Panc1 (cell line): ENCODE measurements at regions not wholly inside any gene's neighbourhood (a gene's known extent, or its start where the extent isn't known, plus 50 kb on each side); places are given as distances from the start of the nearest gene placed in this dataset.

Source experiments
- ATAC-seq: fragments of 200-7000 bp; cut with Tn5 transposase; 2 replicates; pipeline ENCODE4 v1.9.1; 2020; ENCODE audit warnings: mild to moderate bottlenecking, moderate library complexity
- BruUV-seq: library from RNA; stranded (reverse); fragments of 400-500 nt; replicated peaks from 2 replicates; lab custom pipeline; 2021; lab: Mats Ljungman, UMichigan
- CTCF ChIA-PET: fragments of 300-600 bp; sonication (Branson Sonifier 250); formaldehyde crosslinking; loops from one replicate; lab custom pipeline; 2022; ENCODE audit warnings: antibody characterized with exemption; lab: Charles Lee
- POLR2A ChIA-PET: fragments of 300-600 bp; sonication (Branson Sonifier 250); formaldehyde crosslinking; loops from one replicate; lab custom pipeline; 2022; ENCODE audit warnings: antibody characterized with exemption; lab: Charles Lee
- DNase-seq: peaks from one replicate; pipeline ENCODE4 v3.0.0-alpha.2; 2010; ENCODE audit warnings: low read depth, low spot score
- H3K27ac ChIP-seq: 2 replicates; pipeline ENCODE4 v1.5.1; 2011; ENCODE audit warnings: mild to moderate bottlenecking, low read length, inconsistent platforms
- H3K27me3 ChIP-seq: fragments of 200-500 bp; sonication (Bioruptor generic); 2 replicates; pipeline ENCODE4 v1.6.0; 2014; ENCODE audit warnings: low read length, inconsistent platforms; ENCODE audit not compliant: control insufficient read depth, insufficient read depth
- H3K36me3 ChIP-seq: fragments of 200-500 bp; sonication (Bioruptor generic); 2 replicates; pipeline ENCODE4 v1.5.1; 2014; ENCODE audit warnings: inconsistent platforms, mild to moderate bottlenecking, low read length, moderate library complexity; ENCODE audit not compliant: control insufficient read depth, insufficient read depth
- H3K4me1 ChIP-seq: 2 replicates; pipeline ENCODE4 v1.5.1; 2011; ENCODE audit warnings: inconsistent platforms, mild to moderate bottlenecking, low read length, moderate library complexity; ENCODE audit not compliant: control insufficient read depth, insufficient read depth
- H3K4me3 ChIP-seq, 2 experiments: 2 replicates each; pipeline ENCODE4 v1.5.1; 2011 to 2012; ENCODE audit warnings: low read depth in 2 of 2, low read length in 2 of 2, mild to moderate bottlenecking in 2 of 2, inconsistent platforms in 1 of 2, moderate library complexity in 1 of 2
- H3K9me3 ChIP-seq: fragments of 200-500 bp; sonication (Bioruptor generic); 2 replicates; pipeline ENCODE4 v1.5.1; 2014; ENCODE audit warnings: low read depth, mild to moderate bottlenecking, inconsistent platforms, low read length, moderate library complexity; ENCODE audit not compliant: control insufficient read depth, insufficient read depth
- CTCF ChIP-seq: fragments of 450-650 bp; IDR thresholded peaks from 2 replicates; pipeline ENCODE4 v1.5.1; 2017; ENCODE audit warnings: mild to moderate bottlenecking
- POLR2AphosphoS5 ChIP-seq: IDR thresholded peaks from 2 replicates; pipeline ENCODE4 v1.6.1; 2012; ENCODE audit warnings: mild to moderate bottlenecking, low read depth, low read length, moderate library complexity
- REST ChIP-seq, 2 experiments: IDR thresholded peaks; 2 replicates each; pipeline ENCODE4 v1.6.1; 2011 to 2012; ENCODE audit warnings: low read depth in 2 of 2, control low read depth in 1 of 2, low read length in 1 of 2, mild to moderate bottlenecking in 1 of 2, moderate library complexity in 1 of 2; ENCODE audit not compliant: insufficient read depth in 1 of 2
- SIN3A ChIP-seq: IDR thresholded peaks from 2 replicates; pipeline ENCODE4 v1.6.1; 2012; ENCODE audit warnings: low read depth, mild to moderate bottlenecking, low read length, moderate library complexity, borderline replicate concordance; ENCODE audit not compliant: insufficient read depth
- TCF7L2 ChIP-seq: IDR thresholded peaks from 2 replicates; pipeline ENCODE4 v1.6.1; 2011; ENCODE audit warnings: mild to moderate bottlenecking, low read depth, low read length, inconsistent platforms
- in situ Hi-C: cut with HindIII; loops from 2 replicates; pipeline ENCODE4 v1.10.0; 2016; ENCODE audit warnings: low sequenced_read_pairs, low pct_unique_long_range_greater_than_20kb
- intact Hi-C: fragments of 100-400 bp; cut with micrococcal nuclease; formaldehyde crosslinking; loops from one replicate; pipeline ENCODE4 v1.10.0; 2022; ENCODE audit not compliant: unreplicated experiment

GRCh38 chr12:47025349-47025748 is 54.1 kb upstream of the PCED1B start:
- no peak for ATAC-seq
- intact Hi-C loops = loop anchor here (10.0 kb wide), 1 partner anchor 891 kb away; no protein-coding TSS in a partner anchor
- Histone ChIP-seq H3K27me3 (no peaks in the 10 kb centered on the region), H3K4me1 (no peaks in the 10 kb centered on the region), H3K9me3 (no peaks in the 10 kb centered on the region), H3K27ac (no peak overlapping the region), H3K36me3 (no peaks in the 10 kb centered on the region), H3K4me3 (no peak overlapping the region)
- in situ Hi-C loops = no loop called here
- TF ChIP-seq SIN3A = no peak
- no peak for TF ChIP-seq CTCF
- TF ChIP-seq POLR2AphosphoS5 = no peak
- TF ChIP-seq REST (IDR thresholded peaks at IDR 0.05; ENCODE audit: insufficient read depth in 1 of 2, low read depth in 2 of 2, low read length in 1 of 2) = no peak
- TF ChIP-seq TCF7L2 = no peak
- DNase-seq = no peak
- no TSS peak for BruUV-seq
- POLR2A ChIA-PET = no interaction called here
- CTCF ChIA-PET = no interaction called here

- no peak for DNase-seq
- TF ChIP-seq REST (IDR thresholded peaks at IDR 0.05; ENCODE audit: insufficient read depth in 1 of 2, low read depth in 2 of 2, low read length in 1 of 2) (no peak), POLR2AphosphoS5 (no peak), SIN3A (no peak), CTCF (no peak), TCF7L2 (no peak)
- no peaks in the 10 kb centered on the region for H3K36me3 ChIP-seq
- intact Hi-C loops = loop anchor here (10.0 kb wide), 1 partner anchor 891 kb away; no protein-coding TSS in a partner anchor
- H3K4me1 ChIP-seq = no peaks in the 10 kb centered on the region
- H3K27ac ChIP-seq = no peak overlapping the region
- CTCF ChIA-PET = interaction anchor here (0.6 kb wide), 1 partner anchor 166 kb away, joined by 4 read pairs; no protein-coding TSS in a partner anchor
- BruUV-seq = no TSS peak
- H3K27me3 ChIP-seq = no peaks in the 10 kb centered on the region
- H3K4me3 ChIP-seq = no peak overlapping the region
- POLR2A ChIA-PET = no interaction called here
- no peaks in the 10 kb centered on the region for H3K9me3 ChIP-seq
- no peak for ATAC-seq
- in situ Hi-C loops = no loop called here
Measured at GRCh38 chr12:47025798-47026197, 53.6 kb upstream of the PCED1B start.
